ENCODE measurements at regions not wholly inside any gene's neighbourhood (a gene's known extent, or its start where the extent isn't known, plus 50 kb on each side); places are given as distances from the start of the nearest gene placed in this dataset.
"Not testable (repeated sequence)": the region's sequence is repeated elsewhere in the genome, so short reads cannot be mapped to it uniquely, and the experiment has no call there.

DNA sequence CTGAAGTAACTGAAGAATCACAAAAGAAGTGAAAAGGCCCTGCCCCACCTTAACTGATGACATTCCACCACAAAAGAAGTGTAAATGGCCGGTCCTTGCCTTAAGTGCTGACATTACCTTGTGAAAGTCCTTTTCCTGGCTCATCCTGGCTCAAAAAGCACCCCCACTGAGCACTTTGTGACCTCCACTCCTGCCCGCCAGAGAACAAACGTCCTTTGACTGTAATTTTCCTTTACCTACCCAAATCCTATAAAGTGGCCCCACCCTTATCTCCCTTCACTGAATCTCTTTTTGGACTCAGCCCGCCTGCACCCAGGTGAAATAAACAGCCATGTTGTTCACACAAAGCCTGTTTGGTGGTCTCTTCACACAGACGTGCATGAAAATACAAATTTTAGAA is 549.9 kb upstream of the ADGRL2 start:
- TF ChIP-seq, protein P1, sequence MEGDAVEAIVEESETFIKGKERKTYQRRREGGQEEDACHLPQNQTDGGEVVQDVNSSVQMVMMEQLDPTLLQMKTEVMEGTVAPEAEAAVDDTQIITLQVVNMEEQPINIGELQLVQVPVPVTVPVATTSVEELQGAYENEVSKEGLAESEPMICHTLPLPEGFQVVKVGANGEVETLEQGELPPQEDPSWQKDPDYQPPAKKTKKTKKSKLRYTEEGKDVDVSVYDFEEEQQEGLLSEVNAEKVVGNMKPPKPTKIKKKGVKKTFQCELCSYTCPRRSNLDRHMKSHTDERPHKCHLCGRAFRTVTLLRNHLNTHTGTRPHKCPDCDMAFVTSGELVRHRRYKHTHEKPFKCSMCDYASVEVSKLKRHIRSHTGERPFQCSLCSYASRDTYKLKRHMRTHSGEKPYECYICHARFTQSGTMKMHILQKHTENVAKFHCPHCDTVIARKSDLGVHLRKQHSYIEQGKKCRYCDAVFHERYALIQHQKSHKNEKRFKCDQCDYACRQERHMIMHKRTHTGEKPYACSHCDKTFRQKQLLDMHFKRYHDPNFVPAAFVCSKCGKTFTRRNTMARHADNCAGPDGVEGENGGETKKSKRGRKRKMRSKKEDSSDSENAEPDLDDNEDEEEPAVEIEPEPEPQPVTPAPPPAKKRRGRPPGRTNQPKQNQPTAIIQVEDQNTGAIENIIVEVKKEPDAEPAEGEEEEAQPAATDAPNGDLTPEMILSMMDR (IDR thresholded peaks at IDR 0.05) = not testable (repeated sequence)
- not testable (repeated sequence) for TF ChIP-seq POLR2AphosphoS5 (IDR thresholded peaks at IDR 0.05)

Data from prostate gland (tissue), 2 donors.